Sigmoid colon (tissue), 4 donors: ENCODE measurements at regions not wholly inside any gene's neighbourhood (a gene's known extent, or its start where the extent isn't known, plus 50 kb on each side); places are given as distances from the start of the nearest gene placed in this dataset.

Source experiments
- CTCF ChIP-seq, 4 experiments: fragments of 450-650 bp in 3 of 4; fragments of 200-600 bp in 1 of 4; IDR thresholded peaks; one replicate each; pipeline ENCODE4 v1.5.1; 2016 to 2019; ENCODE audit warnings: antibody characterized with exemption in 4 of 4, mild to moderate bottlenecking in 3 of 4, moderate library complexity in 2 of 4
- EP300 ChIP-seq, 4 donors: sonication (generic); formaldehyde crosslinking; IDR thresholded peaks; one replicate each; pipeline ENCODE4 v1.6.1; 2017; ENCODE audit warnings: antibody characterized with exemption in 4 of 4
- POLR2A ChIP-seq, 2 donors: fragments of 450-650 bp; IDR thresholded peaks; one replicate each; pipeline ENCODE4 v1.6.1; 2016; ENCODE audit warnings: antibody characterized with exemption in 2 of 2, mild to moderate bottlenecking in 2 of 2, moderate library complexity in 2 of 2
- POLR2AphosphoS5 ChIP-seq, 4 donors: sonication (generic); formaldehyde crosslinking; IDR thresholded peaks; one replicate each; pipeline ENCODE4 v1.6.1; 2017; ENCODE audit warnings: antibody characterized with exemption in 4 of 4

- no peak for TF ChIP-seq CTCF (IDR thresholded peaks at IDR 0.05)
- no peak for TF ChIP-seq POLR2AphosphoS5 (IDR thresholded peaks at IDR 0.05)
- TF ChIP-seq EP300 (IDR thresholded peaks at IDR 0.05): no peak
- TF ChIP-seq POLR2A (IDR thresholded peaks at IDR 0.05): no peak
Measured at GRCh38 chr6:67141005-67141404, 1434.0 kb upstream of the EYS start.
